GM13976 (cell line): ENCODE measurements at regions not wholly inside any gene's neighbourhood (a gene's known extent, or its start where the extent isn't known, plus 50 kb on each side); places are given as distances from the start of the nearest gene placed in this dataset.

Source experiments
- DNase-seq: peaks from one replicate; pipeline ENCODE4 v3.0.0; 2012; ENCODE audit warnings: low spot score
- CTCF ChIP-seq: IDR thresholded peaks from 2 replicates; pipeline ENCODE4 v1.5.1; 2012; ENCODE audit warnings: borderline replicate concordance, mild to moderate bottlenecking; ENCODE audit not compliant: insufficient read depth; ENCODE audit errors: extremely low read depth, missing control alignments, control extremely low read depth
- in situ Hi-C: fragments of 300-500 bp; cut with MboI; formaldehyde crosslinking; loops from one replicate; pipeline ENCODE4 v1.12.0; 2022; ENCODE audit warnings: low sequenced_read_pairs, mixed read lengths, inconsistent platforms; ENCODE audit not compliant: unreplicated experiment

GRCh38 chr22:27080863-27081262 is 423.5 kb downstream of the MIAT start:
- no peak for DNase-seq
- in situ Hi-C loops = no loop called here
- no peak for TF ChIP-seq CTCF

DNA sequence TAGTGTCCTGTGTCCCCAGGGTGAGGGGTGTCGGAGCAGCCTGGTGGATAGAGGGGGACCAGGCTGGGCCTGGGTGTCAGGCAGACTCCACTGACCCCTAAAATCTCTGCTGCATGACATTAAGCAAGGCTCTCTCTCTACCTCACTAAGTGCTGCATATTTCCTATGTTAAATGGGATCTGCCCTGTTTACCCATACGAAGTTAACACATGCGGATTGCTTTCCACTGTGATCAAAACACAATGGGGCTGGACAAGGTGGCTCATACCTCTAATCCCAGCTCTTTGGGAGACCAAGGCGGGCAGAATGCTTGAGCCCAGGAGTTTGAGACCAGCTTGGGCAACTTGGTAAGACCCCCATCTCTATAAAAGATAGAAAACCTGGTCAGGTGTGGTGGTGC is 426.2 kb downstream of the MIAT start:
- in situ Hi-C loops = no loop called here
- no peak for DNase-seq
- TF ChIP-seq CTCF = no peak

- TF ChIP-seq CTCF = no peak
- in situ Hi-C loops = no loop called here
- no peak for DNase-seq
Measured at GRCh38 chr22:27084130-27084529, 426.7 kb downstream of the MIAT start.

DNA sequence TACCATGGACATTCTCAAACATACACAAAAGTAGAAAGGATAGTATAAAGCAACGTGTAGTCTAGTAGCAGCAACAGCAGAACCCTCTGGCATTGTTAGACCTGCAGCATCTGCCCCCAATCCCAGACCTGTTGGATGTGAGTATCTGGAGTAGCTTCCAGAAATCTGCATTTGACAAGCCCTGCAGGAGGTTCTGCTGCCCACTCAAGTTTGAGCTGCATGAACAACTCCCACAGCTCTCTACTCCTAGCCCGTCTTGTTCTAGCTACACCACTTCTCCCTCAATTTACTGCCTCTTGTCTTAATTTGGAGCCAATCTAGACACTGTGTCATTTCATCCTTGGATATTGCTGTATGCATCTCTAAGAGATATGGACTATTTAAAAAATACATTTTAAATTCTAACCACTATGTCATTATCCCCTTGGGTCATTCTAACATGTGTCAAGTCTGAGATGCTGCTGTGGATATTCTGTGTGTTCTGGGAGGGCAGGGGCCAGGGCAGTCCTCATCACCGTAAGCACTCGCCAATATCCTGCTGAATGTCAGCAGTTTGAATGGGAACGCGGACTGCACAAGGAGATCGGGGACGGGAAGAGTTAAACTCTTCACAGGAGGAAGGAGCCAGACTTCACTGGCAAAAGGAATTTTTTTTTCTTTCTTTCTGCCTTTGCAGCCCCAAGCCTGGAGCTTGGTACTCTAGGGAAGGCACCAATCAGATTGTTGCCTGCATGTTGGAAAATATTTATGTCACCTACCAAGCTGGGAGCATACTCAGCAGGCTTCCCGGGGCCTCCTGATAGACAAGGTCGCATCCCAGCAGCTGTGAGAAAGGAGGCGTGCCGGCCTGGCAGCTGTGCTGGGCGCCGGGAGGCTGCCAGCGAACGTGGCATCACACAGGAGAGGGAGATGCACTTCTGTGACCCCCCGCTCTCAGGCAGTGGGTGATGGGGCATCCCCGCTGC is 429.0 kb downstream of the MIAT start:
- in situ Hi-C loops = no loop called here
- TF ChIP-seq CTCF = no peak
- DNase-seq = no peak

DNA sequence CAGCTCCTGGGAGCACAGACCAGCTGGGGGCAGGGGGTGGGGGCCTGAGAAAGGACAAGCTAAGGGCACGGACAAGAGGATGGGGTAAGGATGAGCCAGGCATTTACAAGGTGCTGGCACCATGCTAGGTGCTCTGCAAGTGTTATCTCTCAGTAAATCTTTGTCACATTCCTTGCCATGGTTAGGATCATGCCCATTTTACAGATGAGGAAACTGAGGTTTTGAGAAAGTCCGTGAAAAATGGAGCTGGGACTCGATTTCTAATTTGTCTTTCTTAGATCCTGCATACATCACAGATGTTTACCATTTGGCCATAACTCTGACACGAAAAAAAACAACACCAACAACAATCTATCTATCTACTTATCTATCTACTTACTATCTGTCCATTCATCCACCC is 429.7 kb downstream of the MIAT start:
- no peak for TF ChIP-seq CTCF
- DNase-seq = no peak
- in situ Hi-C loops = no loop called here

GRCh38 chr22:27088026-27088425 is 430.6 kb downstream of the MIAT start:
- DNase-seq = no peak
- no peak for TF ChIP-seq CTCF
- in situ Hi-C loops = no loop called here
